Posterior cingulate gyrus (tissue), 11 donors: ENCODE measurements at regions not wholly inside any gene's neighbourhood (a gene's known extent, or its start where the extent isn't known, plus 50 kb on each side); places are given as distances from the start of the nearest gene placed in this dataset.

Source experiments
- DNase-seq, 10 donors: peaks; one replicate each; pipeline versions ENCODE4 v3.0.0 to v3.0.0-alpha.2; 2020 to 2021; ENCODE audit warnings: mixed read lengths in 3 of 10
- intact Hi-C: fragments of 100-400 bp; cut with DNase I; formaldehyde crosslinking; loops from one replicate; pipeline ENCODE4 v1.15.1; 2023

DNA sequence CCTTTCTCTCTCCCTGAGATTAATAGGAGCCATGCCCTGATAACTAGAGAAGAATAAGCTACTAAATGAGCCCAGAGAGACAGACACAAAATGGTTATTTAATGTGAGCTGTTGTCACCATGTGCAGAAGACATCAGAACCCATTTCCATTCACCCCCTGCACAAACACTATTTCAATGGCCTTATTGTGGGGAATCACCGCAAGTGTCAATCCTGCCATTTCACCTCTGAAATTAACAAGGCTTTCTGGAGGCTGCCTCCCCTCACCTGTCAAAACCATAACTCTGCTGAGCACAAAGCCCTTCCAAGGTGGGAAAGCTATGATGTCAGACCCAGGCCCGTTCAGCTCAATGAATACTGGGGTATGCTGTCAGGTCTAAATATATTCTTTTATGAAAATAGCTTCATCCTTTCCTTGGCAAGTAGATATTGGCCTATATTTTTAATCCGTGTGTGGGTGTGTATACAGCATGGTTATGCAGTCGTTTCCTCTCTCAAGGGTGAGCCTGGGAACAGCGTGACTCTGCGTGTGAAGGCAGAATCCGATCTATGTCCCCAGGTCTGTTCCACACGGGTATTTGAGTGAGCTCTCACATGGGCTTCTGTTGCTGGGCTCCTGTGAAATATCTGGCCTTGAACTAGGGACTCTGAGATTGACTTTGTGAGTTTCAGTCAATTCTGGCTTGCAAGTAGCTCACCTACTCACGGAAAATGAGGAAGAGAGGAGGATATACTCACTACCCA is 266.3 kb downstream of the FBXW7 start:
- peak in 2 of 10 donors; percentile 27 to 56 for DNase-seq
- intact Hi-C loops: no loop called here

DNA sequence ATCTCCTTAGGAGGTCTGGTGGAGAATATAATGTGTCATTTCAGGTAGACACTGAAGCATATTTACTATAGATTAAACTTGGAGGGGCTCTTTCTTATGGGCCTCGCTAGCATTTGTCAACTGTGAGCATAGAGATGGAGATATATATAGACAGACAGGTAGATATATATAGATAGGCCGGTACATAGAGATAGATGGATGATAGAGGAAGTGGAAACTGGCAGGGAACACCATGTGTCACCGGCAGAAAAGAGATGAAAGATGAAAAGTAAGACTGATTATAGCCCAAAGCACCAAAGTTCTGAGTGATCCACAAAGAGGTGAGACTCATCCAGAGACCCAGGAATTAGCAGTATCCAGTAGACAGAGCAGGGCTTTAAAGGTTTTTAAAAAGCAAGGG is 268.1 kb downstream of the FBXW7 start:
- DNase-seq: no peak
- intact Hi-C loops: no loop called here

DNA sequence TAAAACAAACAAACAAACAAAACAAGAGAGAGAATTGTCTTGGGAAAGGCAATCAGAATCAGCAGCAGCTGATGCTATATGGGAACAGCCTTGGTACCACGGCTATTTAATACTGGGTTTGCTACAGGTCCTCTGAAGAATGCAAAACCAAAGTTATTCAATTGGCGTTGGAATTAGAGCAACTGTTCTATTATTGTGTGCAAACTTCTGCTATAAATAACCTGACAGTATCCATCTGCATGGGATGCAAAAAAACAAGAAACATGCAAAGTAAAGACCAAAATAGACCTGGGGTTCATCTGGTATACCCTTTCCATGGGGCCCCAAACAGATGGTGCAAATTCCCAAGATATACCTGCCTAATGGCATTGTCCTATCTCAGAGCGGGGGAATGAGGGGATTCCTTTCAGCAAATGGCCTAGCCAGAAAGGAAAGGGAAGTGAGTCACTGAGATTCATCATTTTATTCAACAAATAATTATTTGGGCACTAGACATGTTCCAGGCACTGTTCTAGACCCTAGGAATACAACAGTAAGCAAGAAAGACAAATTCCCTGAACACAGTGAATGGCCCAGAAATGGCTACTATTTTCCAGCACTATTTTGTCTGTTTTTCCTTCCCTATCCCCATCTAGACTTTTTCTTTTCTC is 268.9 kb downstream of the FBXW7 start:
- intact Hi-C loops: no loop called here
- no peak for DNase-seq

DNA sequence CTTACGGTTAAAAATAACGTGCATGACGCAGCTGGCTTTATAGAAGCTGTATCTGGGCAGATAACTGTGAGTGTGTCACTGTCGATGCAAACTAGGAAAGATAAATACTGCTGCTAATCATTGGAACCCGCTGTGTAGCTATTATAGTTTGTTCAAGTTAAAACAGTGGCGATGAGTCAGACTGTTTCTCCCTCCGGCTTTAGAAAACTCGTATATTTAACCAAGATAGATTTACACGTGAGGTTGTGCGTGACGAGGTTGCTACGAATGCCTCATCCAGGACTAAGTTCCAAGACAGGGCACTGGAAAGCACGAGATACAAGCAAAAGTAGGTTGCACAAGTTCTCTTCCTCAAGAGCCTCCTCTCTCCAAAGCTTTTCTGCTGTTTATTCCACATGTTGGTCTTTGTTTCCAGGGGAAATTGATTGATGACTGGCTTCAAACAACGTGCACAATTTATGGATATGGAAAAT is 270.7 kb downstream of the FBXW7 start:
- intact Hi-C loops: no loop called here
- peak in 1 of 10 donors; percentile 63 for DNase-seq

DNA sequence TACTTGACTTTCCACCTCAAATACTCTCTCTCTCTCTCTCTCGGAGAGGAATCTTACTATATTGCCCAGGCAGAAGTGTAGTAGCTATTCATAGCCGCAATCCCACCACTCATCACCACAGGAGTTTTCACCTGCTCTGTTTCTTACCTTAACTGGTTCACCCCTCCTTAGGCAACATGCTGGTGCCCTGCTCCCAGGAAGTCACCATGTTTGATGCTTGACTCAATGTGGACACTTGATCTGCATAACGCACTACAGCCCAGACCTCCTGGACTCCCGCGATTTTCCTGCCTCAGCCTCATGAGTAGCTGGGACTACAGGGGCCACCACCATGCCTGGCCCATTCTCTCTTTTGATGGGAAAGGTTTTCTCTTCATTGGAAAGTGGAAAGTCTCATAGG is 271.8 kb downstream of the FBXW7 start:
- intact Hi-C loops: no loop called here
- DNase-seq: no peak

DNA sequence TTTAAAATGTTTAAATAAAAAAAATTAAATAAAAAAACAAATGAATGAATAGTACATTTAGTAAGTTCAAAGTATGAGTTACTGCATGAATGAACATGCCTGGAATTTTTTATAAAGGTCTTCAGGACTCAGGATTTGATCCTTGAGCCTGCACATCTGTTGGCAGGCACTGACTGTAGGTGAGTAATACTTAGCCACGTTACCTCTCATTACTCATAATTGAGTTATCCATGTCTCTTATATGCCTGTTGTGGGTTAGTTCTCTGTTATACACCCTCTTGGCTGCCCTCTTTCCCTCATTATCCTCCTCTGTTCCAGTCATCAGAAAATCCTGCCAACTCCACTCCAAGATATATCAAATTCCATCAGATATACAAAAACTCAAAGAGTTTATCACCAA is 276.0 kb downstream of the FBXW7 start:
- DNase-seq: no peak
- intact Hi-C loops: no loop called here

DNA sequence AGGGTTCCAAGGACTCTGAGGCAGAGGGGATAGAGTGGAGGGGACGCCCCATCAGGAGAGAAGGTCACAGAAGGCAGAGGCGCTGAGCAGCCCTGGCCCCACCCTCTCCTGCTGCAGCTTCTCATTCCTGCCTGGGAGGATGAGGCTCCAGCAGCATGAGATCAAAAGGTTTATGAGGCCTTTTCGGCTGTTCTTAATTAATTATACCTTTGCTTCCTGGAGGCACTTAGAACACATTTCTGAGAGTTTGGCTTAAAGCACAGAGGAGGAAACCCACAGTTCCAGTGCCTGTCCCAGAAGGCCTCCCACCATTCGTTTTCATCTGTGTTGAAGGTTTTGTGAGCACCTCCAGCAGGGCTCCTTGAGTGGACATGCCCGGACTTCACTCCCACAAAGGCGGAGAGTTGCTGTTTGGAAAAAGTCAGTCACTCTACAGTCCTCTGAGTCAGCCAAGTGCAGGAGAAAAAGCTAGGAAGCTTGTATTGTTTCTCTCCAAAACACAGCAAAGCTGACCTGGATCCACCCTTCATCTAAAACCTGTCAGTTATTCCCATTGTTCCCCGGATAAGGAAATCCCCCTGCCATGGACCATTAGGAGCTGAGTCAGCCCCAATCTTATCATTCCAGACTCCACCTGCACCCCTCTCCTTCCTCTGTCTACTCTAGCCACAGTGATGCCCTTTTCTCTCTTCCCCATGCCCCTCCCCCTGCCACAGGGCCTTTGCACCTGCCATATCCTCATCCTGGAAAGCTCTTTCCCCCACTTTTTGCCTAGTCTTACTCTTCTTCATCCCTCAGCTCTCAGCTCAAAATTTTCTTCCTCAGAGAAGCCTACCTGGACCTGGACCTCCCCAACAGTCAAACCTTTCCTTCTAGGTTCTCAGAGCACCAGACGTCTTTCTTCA is 276.8 kb downstream of the FBXW7 start:
- intact Hi-C loops: no loop called here

DNA sequence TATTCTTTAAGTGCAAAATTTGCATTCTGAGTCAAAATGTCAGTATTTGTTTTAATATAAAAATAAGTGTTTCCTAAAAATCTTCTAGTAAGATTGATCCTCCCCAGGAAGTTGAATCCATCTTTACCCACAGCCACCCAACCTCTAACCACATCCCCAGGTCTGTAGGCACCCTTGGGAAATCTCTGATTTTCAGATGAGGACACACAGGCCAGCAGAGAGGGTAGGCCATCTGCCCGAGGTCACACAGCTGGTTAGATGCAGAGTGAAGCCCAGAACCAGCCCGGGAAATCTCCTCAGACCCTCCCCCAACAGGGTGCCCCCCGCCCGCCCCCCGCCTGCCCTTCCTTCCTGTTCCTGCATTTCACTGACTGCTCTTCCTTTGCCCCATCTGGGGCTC is 277.5 kb downstream of the FBXW7 start:
- intact Hi-C loops: no loop called here
- no peak for DNase-seq

More for the DNA sequence above, 276.8 kb downstream of the FBXW7 start:
- DNase-seq: no peak

DNA sequence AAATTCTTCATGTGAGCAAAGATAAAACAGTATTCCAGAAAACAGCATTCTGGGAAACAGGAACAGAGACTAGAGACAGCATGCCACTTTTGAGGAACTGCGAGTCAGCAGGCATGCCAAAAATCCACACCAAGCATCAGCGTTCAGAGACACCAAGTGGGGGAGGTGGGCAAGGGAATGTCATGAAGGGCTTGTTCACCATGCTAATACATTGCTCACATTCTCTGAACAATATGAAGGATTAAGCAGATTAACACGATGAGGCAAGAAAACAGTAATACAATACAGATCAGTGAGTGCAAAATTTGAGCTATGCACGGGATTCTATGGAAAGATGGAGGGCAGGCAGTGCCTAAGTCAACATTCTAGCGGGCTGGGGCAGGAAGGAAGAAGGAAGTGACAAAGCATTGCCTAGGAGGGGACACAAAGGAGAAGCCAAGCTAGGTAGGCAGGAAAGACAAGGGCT is 278.3 kb downstream of the FBXW7 start:
- intact Hi-C loops: no loop called here
- DNase-seq: no peak

DNA sequence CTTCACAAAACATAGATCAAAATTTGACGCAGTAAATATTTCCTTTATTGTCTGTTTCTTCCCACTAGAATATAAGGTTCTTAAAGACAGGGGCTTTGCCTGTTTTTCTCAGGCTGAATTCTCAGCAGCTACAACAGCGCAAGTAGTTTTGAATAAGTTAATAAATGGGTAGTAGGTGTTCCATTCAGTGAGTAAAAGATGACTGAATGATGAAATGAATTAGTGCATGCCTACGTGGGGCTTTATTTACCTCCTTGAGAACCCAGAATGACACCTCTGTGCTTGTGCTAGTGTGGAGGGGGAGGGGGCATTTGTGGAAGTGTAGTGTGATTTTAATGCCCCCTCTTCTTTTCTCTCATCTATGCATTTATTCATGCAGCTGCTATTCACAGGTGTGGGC is 278.9 kb downstream of the FBXW7 start:
- intact Hi-C loops: no loop called here
- no peak for DNase-seq

DNA sequence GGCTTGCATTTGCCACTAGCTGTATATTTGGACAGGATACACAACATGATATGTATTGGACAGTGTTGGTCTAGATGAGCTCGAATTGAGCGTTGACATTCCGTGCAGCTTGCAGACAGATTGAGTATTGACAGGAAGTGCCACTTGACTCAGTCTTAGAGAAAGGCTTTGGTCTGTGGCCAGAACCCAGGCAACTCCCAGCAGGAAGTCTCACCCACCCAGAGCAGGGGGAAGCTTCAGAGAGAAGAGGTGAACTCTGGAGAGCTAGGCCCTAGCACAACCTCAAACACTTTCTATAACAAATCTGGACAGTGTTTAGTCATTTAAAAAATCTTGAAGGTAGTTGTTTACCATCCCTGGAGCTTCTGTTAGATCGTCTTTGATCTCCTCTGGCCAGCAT is 280.5 kb downstream of the FBXW7 start:
- intact Hi-C loops: no loop called here
- DNase-seq: no peak

DNA sequence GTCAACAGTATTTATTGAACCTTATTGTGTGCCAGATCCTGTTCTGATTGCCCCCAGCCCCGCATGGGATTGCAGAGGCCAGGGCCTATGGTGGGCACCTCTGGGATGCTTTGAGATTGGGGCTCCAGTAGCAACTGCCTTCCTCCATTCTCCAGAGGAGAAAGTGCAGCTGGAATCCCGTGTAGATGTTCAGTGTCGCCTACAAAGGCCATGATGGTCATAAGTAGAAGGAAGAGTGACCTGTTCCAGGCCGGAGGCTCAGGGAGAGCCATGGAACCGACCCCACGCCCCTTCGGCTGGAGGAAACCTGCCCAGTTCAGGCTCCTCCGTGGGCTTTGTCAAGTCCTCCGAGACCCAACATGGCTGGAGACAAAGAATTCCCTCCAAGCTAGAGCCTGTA is 287.5 kb downstream of the FBXW7 start:
- DNase-seq: no peak
- intact Hi-C loops: no loop called here

DNA sequence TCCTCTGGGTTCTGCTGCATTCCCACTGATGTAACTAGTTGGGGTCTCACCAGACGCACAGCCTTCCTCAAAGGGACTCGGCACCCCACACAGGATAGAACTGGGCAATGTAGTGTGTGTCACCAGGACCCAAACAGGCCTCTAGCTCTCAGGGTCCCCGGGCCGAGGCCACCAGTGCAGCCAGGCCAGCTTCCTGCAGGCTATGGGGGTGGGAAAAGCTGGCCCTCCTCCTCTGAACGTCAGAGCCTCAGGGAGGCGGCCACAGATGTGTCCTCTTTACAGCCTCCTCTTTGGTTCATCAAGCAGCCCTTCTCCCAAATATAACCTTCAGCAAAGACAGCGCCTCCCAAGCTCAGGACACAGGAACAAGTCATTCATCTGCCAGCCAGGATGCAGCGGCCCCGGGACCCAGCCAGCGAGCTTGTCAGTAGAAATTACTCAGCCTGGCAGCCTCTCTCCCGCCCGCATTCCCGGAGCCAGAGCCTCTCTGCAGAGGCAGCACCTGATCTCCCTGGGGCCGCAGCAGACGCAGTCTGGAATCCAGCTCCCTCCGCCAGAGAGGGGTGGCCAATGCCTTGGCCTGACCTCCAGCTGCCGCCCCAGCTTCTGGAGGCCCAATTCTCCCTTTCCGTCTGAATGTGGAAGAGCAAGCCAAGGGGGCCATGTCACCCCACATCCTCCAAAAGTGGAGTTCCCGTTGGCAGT is 288.5 kb downstream of the FBXW7 start:
- peak in 5 of 10 donors; percentile 22 to 88 (median 86) for DNase-seq

DNA sequence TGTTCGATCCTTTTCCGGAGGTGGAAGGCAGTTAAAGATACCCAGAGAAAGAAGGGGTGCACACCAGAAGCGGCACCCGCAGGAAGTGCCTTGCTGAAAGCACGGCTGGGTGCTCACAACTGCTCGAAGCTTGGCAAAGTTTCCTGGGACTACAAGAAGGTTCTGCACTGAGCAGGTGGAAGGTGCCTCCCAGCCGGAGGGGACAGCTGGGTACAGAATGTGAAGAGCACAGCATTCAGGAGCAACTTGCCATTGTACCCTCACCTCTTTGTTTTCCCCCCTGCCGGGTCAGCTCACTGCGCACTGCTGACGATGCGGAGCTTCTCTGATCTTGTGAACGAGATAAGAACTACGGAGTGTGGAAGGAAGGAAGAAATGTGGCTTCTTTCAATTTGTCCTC is 289.2 kb downstream of the FBXW7 start:
- intact Hi-C loops: no loop called here
- no peak for DNase-seq

More for the DNA sequence above, 288.5 kb downstream of the FBXW7 start:
- intact Hi-C loops: no loop called here

DNA sequence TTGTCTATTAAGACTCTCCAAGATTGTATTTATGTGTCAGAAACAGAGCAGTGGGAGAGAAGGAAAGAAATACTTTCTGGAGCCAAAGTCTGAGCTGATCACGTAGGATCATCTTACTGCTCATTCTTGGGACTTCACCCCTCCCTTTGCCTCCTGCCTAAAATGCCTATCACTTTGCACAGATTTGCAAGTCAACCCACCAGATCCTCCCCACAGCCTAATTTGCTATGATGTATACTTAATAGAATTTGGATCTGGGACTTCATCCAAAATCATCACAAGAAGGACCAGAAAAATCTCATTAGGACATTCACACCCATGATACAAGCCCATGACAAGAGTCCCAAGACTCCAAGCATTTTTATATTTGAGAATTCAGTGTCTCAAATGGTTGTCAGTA is 290.2 kb downstream of the FBXW7 start:
- DNase-seq: no peak
- intact Hi-C loops: no loop called here

DNA sequence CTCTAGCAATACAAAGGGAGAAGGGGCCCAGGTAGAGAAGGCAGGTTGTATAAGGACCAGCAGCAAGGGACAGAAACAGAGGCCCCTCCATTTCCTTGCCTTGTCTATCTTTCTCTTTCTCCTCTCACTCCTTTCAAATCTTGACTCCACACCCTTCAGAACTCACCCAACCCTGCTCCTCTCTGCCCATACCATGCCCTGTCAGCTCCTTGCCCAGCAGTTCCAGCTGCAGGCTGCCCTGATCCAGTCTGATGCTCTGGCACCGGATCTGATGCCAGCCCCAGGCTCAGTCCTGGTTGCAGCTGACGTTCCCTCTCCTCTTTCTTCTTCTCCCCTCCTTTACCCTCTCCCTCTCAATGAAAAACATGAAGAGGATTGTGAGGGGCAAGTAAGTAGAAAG is 291.2 kb downstream of the FBXW7 start:
- intact Hi-C loops: no loop called here

DNA sequence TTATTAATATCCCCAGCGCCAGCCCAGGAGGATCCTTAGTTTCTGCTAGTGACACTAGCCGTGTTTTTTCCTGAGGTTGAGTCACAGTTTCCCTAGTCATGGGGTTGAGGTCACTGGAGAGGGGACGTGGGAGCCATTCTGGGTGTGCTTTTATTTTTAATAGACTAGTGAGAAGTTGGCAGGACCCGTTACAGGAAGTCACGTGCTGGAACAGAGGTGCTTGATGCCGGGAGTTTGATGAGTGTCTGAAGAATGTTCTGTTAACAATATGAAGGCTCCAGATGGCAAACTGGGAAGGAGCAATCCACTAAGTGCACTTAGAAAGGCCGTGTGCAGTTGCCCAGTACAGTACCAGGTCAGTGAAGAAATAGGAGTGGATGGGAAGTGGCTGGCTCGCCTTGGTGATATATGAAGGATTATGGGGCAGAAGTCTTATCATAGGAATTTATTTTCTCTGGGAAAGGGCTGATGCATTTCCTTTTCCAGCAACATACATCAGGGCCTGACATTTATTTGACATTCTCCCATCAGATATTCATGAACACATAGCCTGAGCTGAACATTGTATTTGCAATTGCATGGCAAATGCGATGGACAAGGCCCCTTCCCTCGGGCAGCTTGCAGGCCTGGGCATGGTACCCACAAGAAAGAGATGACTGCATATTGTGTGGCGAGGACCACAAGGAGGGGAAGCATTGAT is 291.8 kb downstream of the FBXW7 start:
- intact Hi-C loops: no loop called here
- DNase-seq: no peak

More for the DNA sequence above, 291.2 kb downstream of the FBXW7 start:
- DNase-seq: no peak

DNA sequence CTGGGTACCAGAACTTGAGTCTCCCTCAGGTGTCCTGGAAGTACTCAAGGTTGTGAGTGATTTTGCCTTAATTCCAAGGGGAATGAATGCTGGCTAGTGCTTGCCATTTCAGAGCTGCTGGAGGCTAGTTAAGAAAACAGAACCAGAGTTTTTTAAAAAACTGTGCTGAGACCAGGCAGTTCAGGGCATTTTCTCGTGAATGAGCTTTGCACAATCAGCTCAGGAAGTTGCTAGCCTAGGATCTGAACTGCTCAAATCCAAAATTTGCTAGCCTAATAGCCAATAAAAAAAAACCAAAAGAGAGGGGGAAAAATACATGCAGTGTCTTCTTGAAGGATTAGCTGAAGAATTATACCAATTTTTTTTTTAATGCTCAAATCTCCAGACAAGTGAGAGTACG is 292.7 kb downstream of the FBXW7 start:
- DNase-seq: no peak
- intact Hi-C loops: no loop called here

DNA sequence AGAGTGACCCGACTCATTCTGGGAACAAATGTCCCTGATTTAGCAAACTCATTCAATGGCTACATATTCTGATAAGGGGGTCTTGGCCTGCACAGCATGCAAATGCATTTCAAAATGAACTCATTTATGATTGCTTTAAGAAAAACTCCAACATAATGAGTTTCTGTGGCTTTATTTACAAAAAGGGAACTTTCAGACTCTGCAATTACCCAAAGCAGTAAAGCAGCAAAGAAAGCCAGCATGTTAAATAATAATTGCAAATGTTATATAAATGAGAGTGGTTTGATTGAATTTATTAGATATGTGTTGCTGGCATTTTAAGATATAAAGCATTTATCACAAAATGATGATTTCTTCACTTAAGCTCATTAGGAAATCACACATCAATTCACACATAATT is 295.7 kb downstream of the FBXW7 start:
- DNase-seq: no peak
- intact Hi-C loops: no loop called here

DNA sequence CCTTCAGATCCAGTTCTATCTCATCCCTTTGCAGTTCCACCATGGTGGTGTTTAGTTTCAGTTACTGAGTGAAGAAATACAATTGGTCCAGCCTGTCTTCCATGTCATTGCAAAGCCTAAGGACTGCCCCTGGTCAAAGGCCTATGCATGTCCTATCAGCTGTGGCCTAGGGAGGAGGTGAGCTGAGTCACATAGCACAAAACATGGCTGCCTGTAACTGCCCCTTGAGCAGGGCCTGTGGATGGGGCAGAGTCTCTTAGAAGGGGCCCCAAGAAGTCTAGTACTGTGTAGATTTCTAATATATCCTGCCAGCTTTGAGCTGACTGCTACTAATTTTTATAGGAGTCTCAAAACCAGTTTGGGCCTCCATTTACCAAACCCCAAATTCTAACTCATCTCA is 296.7 kb downstream of the FBXW7 start:
- intact Hi-C loops: no loop called here

More for the DNA sequence above, 296.7 kb downstream of the FBXW7 start:
- DNase-seq: no peak
